ACC112 (cell line): ENCODE measurements at regions not wholly inside any gene's neighbourhood (a gene's known extent, or its start where the extent isn't known, plus 50 kb on each side); places are given as distances from the start of the nearest gene placed in this dataset.
"Not testable (repeated sequence)": the region's sequence is repeated elsewhere in the genome, so short reads cannot be mapped to it uniquely, and the experiment has no call there.

ENCODE experiments used
- H2AFZ ChIP-seq: fragments of 200-600 bp; sonication (generic); one replicate; pipeline ENCODE4 v1.6.0; 2017; ENCODE audit warnings: antibody characterized with exemption, low read length; ENCODE audit not compliant: unreplicated experiment
- H3K27ac ChIP-seq: fragments of 200-600 bp; sonication (generic); 2 replicates; pipeline ENCODE4 v1.5.1; 2014; ENCODE audit warnings: low read depth, mild to moderate bottlenecking, antibody characterized with exemption, low read length, moderate library complexity
- H3K27me3 ChIP-seq: fragments of 200-600 bp; sonication (generic); 2 replicates; pipeline ENCODE4 v1.6.1; 2014; ENCODE audit warnings: mild to moderate bottlenecking, antibody characterized with exemption, low read length, moderate library complexity, mixed read lengths; ENCODE audit not compliant: insufficient read depth
- H3K36me3 ChIP-seq: fragments of 200-600 bp; sonication (generic); 2 replicates; pipeline ENCODE4 v1.6.1; 2016; ENCODE audit warnings: mild to moderate bottlenecking, antibody characterized with exemption, low read length, moderate library complexity, mixed read lengths; ENCODE audit not compliant: insufficient read depth
- H3K4me1 ChIP-seq: fragments of 200-600 bp; sonication (generic); one replicate; pipeline ENCODE4 v1.6.1; 2016; ENCODE audit warnings: low read length, mixed read lengths; ENCODE audit not compliant: insufficient read depth, unreplicated experiment, control insufficient read depth
- H3K4me3 ChIP-seq: fragments of 200-600 bp; sonication (generic); 2 replicates; pipeline ENCODE4 v1.5.1; 2014; ENCODE audit warnings: mild to moderate bottlenecking, low read depth, low read length
- H3K79me2 ChIP-seq: fragments of 200-600 bp; sonication (generic); one replicate; pipeline ENCODE4 v1.6.0; 2016; ENCODE audit warnings: low read length; ENCODE audit not compliant: control insufficient read depth, unreplicated experiment, insufficient read depth

GRCh38 chr11:81286550-81286949 lies 1447.1 kb downstream of the FAM181B start:
- no peaks in the 10 kb centered on the region for H3K4me1 ChIP-seq
- no peaks in the 10 kb centered on the region for H3K79me2 ChIP-seq
- H3K27ac ChIP-seq, result no peak overlapping the region
- no peak overlapping the region for H3K4me3 ChIP-seq
- H3K27me3 ChIP-seq, result no peaks in the 10 kb centered on the region
- H3K36me3 ChIP-seq, result no peaks in the 10 kb centered on the region
- no peak overlapping the region for H2AFZ ChIP-seq

GRCh38 chr11:81280228-81280627 lies 1453.4 kb downstream of the FAM181B start:
- H3K36me3 ChIP-seq, H3K27ac ChIP-seq, H3K4me3 ChIP-seq, H2AFZ ChIP-seq, H3K4me1 ChIP-seq, H3K79me2 ChIP-seq, H3K27me3 ChIP-seq: not testable (repeated sequence)

GRCh38 chr11:81278991-81279390 lies 1454.7 kb downstream of the FAM181B start:
- no peak overlapping the region for H3K27ac ChIP-seq
- H3K4me1 ChIP-seq, result no peaks in the 10 kb centered on the region
- H2AFZ ChIP-seq, result no peak overlapping the region
- no peaks in the 10 kb centered on the region for H3K36me3 ChIP-seq
- no peak overlapping the region for H3K4me3 ChIP-seq
- no peaks in the 10 kb centered on the region for H3K27me3 ChIP-seq
- no peaks in the 10 kb centered on the region for H3K79me2 ChIP-seq

GRCh38 chr11:81270686-81271085 lies 1463.0 kb downstream of the FAM181B start:
- Histone ChIP-seq H3K4me3 (no peak overlapping the region), H3K27me3 (no peaks in the 10 kb centered on the region), H3K4me1 (no peaks in the 10 kb centered on the region), H3K27ac (no peak overlapping the region), H3K79me2 (no peaks in the 10 kb centered on the region), H3K36me3 (no peaks in the 10 kb centered on the region), H2AFZ (no peak overlapping the region)

- Histone ChIP-seq H3K4me1 (no peaks in the 10 kb centered on the region), H2AFZ (no peak overlapping the region), H3K4me3 (no peak overlapping the region), H3K36me3 (no peaks in the 10 kb centered on the region), H3K79me2 (no peaks in the 10 kb centered on the region), H3K27ac (no peak overlapping the region), H3K27me3 (no peaks in the 10 kb centered on the region)
These were observed 1466.4 kb downstream of the FAM181B start for GRCh38 chr11:81267246-81267645.

- H3K36me3 ChIP-seq, result no peaks in the 10 kb centered on the region
- no peak overlapping the region for H2AFZ ChIP-seq
- H3K4me1 ChIP-seq, result no peaks in the 10 kb centered on the region
- no peaks in the 10 kb centered on the region for H3K79me2 ChIP-seq
- no peak overlapping the region for H3K4me3 ChIP-seq
- H3K27ac ChIP-seq, result no peak overlapping the region
- H3K27me3 ChIP-seq, result no peaks in the 10 kb centered on the region
These were observed 1474.2 kb downstream of the FAM181B start for GRCh38 chr11:81259471-81259870.

GRCh38 chr11:81255895-81256294 lies 1477.8 kb downstream of the FAM181B start:
- Histone ChIP-seq H3K4me3 (no peak overlapping the region), H2AFZ (no peak overlapping the region), H3K4me1 (no peaks in the 10 kb centered on the region), H3K36me3 (no peaks in the 10 kb centered on the region), H3K79me2 (no peaks in the 10 kb centered on the region), H3K27me3 (no peaks in the 10 kb centered on the region), H3K27ac (no peak overlapping the region)

GRCh38 chr11:81253244-81253643 lies 1480.4 kb downstream of the FAM181B start:
- H3K79me2 ChIP-seq, result no peaks in the 10 kb centered on the region
- no peaks in the 10 kb centered on the region for H3K36me3 ChIP-seq
- H3K27ac ChIP-seq, result no peak overlapping the region
- no peaks in the 10 kb centered on the region for H3K27me3 ChIP-seq
- H3K4me3 ChIP-seq, result no peak overlapping the region
- no peaks in the 10 kb centered on the region for H3K4me1 ChIP-seq
- no peak overlapping the region for H2AFZ ChIP-seq

GRCh38 chr11:81246941-81247340 lies 1486.7 kb downstream of the FAM181B start:
- Histone ChIP-seq H3K79me2 (no peaks in the 10 kb centered on the region), H3K27ac (no peak overlapping the region)

GRCh38 chr11:81245791-81246190 lies 1487.9 kb downstream of the FAM181B start:
- Histone ChIP-seq H2AFZ (no peak overlapping the region), H3K79me2 (no peaks in the 10 kb centered on the region), H3K4me3 (no peak overlapping the region), H3K27me3 (no peaks in the 10 kb centered on the region), H3K4me1 (no peaks in the 10 kb centered on the region), H3K36me3 (no peaks in the 10 kb centered on the region), H3K27ac (no peak overlapping the region)

More at GRCh38 chr11:81246941-81247340, 1486.7 kb downstream of the FAM181B start:
- Histone ChIP-seq H3K27me3 (no peaks in the 10 kb centered on the region), H3K4me1 (no peaks in the 10 kb centered on the region), H3K4me3 (no peak overlapping the region), H2AFZ (no peak overlapping the region), H3K36me3 (no peaks in the 10 kb centered on the region)

- H2AFZ ChIP-seq, result no peak overlapping the region
- H3K79me2 ChIP-seq, result no peaks in the 10 kb centered on the region
- H3K27ac ChIP-seq, result no peak overlapping the region
- H3K4me1 ChIP-seq, result no peaks in the 10 kb centered on the region
- no peaks in the 10 kb centered on the region for H3K27me3 ChIP-seq
- H3K36me3 ChIP-seq, result no peaks in the 10 kb centered on the region
- H3K4me3 ChIP-seq, result no peak overlapping the region
These were observed 1491.9 kb downstream of the FAM181B start for GRCh38 chr11:81241672-81242275.
